ENCODE measurements at regions not wholly inside any gene's neighbourhood (a gene's known extent, or its start where the extent isn't known, plus 50 kb on each side); places are given as distances from the start of the nearest gene placed in this dataset.

DNA sequence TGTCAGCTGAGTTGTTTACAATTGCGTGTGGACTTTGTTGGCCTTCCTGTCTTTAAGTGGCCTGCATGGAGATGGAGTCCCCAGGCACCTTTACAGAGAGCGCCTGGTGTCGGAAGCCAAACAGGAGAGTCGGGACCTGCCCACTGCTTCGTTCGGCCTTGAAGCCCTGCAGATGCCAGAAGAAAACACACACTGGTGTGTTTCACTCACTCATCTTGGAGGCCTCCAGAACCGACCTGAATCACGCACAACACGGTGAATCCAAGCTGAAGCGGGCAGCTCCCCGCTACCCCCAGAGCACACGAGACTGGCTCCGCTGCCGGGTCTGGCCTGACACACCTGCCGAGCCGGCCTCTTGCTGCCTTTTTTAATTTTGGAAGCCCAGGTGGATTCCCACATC lies 419.4 kb upstream of the IRX4 start:
- TF ChIP-seq CTCF (IDR thresholded peaks at IDR 0.05; ENCODE audit: insufficient read depth, low read length, poor library complexity, severe bottlenecking) (no peak), EZH2phosphoT487 (conservative IDR thresholded peaks at IDR 0.05; ENCODE audit: low read length) (no peak)
